ENCODE measurements at regions not wholly inside any gene's neighbourhood (a gene's known extent, or its start where the extent isn't known, plus 50 kb on each side); places are given as distances from the start of the nearest gene placed in this dataset.

DNA sequence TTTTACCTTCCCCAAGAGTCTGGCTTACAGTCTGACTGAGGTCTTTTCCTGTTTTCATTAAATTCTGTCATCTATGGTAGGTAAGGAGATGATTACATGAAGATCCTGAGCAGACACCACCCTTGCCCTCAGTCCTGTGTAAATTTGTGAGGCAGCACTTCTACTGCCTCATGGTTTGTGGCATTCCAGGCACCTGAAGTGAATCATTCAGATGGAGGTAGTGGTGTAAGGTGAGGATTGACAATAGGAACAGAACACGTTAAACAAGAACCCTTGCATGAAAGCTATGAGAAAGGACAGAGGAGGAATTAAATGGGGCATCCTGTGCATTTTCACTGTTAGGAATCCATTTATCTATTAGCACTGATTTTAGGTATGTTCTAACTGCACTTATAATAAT lies 618.6 kb downstream of the TLL1 start:
- TF ChIP-seq, protein P1, sequence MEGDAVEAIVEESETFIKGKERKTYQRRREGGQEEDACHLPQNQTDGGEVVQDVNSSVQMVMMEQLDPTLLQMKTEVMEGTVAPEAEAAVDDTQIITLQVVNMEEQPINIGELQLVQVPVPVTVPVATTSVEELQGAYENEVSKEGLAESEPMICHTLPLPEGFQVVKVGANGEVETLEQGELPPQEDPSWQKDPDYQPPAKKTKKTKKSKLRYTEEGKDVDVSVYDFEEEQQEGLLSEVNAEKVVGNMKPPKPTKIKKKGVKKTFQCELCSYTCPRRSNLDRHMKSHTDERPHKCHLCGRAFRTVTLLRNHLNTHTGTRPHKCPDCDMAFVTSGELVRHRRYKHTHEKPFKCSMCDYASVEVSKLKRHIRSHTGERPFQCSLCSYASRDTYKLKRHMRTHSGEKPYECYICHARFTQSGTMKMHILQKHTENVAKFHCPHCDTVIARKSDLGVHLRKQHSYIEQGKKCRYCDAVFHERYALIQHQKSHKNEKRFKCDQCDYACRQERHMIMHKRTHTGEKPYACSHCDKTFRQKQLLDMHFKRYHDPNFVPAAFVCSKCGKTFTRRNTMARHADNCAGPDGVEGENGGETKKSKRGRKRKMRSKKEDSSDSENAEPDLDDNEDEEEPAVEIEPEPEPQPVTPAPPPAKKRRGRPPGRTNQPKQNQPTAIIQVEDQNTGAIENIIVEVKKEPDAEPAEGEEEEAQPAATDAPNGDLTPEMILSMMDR (IDR thresholded peaks at IDR 0.05), result no peak
- TF ChIP-seq EZH2 (IDR thresholded peaks at IDR 0.05; ENCODE audit: borderline replicate concordance, insufficient read depth, low read depth, low read length, poor library complexity, severe bottlenecking), result no peak
